ENCODE measurements at regions not wholly inside any gene's neighbourhood (a gene's known extent, or its start where the extent isn't known, plus 50 kb on each side); places are given as distances from the start of the nearest gene placed in this dataset.

DNA sequence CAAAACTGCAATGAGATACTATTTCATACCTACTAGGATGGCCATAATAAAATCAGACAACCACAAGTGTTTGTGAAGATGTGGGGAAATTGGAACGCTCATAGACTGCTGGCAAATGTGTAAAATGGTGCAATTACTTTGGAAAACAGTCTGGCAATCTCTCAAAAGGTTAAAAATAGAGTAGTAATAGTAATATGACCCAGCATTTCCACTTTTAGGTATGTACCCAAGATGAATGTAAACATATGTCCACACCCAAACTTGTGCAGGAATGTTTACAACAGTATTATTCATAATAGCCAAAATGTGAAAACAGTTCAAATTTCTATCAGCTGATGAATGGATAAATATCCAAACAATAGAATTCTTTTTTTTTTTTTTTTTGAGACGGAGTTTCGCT lies 731.6 kb upstream of the ANKRD30A start:
- H3K9ac ChIP-seq (ENCODE audit: low read length), result no peak overlapping the region
- Mint-ChIP-seq H3K4me1 (ENCODE audit: low read depth, unreplicated experiment) (no peaks in the 10 kb centered on the region), H3K27ac (ENCODE audit: unreplicated experiment) (no peak overlapping the region), H3K27me3 (ENCODE audit: low read depth, unreplicated experiment) (no peaks in the 10 kb centered on the region), H3K4me3 (ENCODE audit: unreplicated experiment) (no peak overlapping the region), H3K9me3 (ENCODE audit: unreplicated experiment) (no peaks in the 10 kb centered on the region), H3K36me3 (ENCODE audit: low read depth, unreplicated experiment) (peaks cover 2% of the 10 kb centered on the region)
- DNase-seq (ENCODE audit: low read depth), result no peak
- no peaks in the 10 kb centered on the region for H3K79me2 ChIP-seq (ENCODE audit: insufficient read depth, low read length)
- no peak for FAIRE-seq
- H3K4me1 ChIP-seq (ENCODE audit: insufficient read depth, low read length), result no peaks in the 10 kb centered on the region
- H4K20me1 ChIP-seq (ENCODE audit: insufficient read depth, low read length), result no peaks in the 10 kb centered on the region
- H3K9me3 ChIP-seq (ENCODE audit: insufficient read depth, low read depth, low read length), result no peaks in the 10 kb centered on the region
- H3K4me2 ChIP-seq (ENCODE audit: low read length), result no peak overlapping the region
- no peak overlapping the region for H3K4me3 ChIP-seq (ENCODE audit: insufficient read depth, low read depth, low read length)
- no peaks in the 10 kb centered on the region for H3K27me3 ChIP-seq (ENCODE audit: insufficient read depth, low read length)
- H3K36me3 ChIP-seq (ENCODE audit: insufficient read depth, low read length), result no peaks in the 10 kb centered on the region
- TF ChIP-seq EZH2 (IDR thresholded peaks at IDR 0.05; ENCODE audit: insufficient read depth, low read length), result no peak
- TF ChIP-seq, protein P1, sequence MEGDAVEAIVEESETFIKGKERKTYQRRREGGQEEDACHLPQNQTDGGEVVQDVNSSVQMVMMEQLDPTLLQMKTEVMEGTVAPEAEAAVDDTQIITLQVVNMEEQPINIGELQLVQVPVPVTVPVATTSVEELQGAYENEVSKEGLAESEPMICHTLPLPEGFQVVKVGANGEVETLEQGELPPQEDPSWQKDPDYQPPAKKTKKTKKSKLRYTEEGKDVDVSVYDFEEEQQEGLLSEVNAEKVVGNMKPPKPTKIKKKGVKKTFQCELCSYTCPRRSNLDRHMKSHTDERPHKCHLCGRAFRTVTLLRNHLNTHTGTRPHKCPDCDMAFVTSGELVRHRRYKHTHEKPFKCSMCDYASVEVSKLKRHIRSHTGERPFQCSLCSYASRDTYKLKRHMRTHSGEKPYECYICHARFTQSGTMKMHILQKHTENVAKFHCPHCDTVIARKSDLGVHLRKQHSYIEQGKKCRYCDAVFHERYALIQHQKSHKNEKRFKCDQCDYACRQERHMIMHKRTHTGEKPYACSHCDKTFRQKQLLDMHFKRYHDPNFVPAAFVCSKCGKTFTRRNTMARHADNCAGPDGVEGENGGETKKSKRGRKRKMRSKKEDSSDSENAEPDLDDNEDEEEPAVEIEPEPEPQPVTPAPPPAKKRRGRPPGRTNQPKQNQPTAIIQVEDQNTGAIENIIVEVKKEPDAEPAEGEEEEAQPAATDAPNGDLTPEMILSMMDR (IDR thresholded peaks at IDR 0.05; ENCODE audit: insufficient read depth, low read depth, low read length), result no peak
- no peak overlapping the region for H2AFZ ChIP-seq (ENCODE audit: low read depth, low read length)
- no peak overlapping the region for H3K27ac ChIP-seq (ENCODE audit: low read depth, low read length)

DNA sequence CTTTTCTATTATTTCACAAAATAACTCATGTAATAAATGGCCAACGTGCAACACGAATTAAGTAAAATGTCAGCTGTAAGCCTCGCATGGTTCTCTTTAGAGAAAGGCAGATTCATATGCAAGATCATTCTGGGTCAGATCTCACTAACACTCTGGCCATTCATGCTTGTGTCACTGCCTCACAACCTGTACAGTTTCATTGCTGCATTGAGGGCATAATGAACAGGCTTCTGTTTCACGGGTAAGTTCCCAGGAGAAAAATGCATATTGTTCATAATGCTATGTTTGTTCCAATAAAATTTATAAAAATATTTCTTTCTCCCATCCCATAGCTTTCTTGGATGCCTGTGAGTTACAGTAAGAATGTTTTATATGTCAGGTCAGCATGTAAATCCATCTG lies 734.0 kb upstream of the ANKRD30A start:
- Histone ChIP-seq H4K20me1 (ENCODE audit: insufficient read depth, low read length) (no peaks in the 10 kb centered on the region), H3K27ac (ENCODE audit: low read depth, low read length) (no peak overlapping the region), H2AFZ (ENCODE audit: low read depth, low read length) (no peak overlapping the region), H3K9me3 (ENCODE audit: insufficient read depth, low read depth, low read length) (no peaks in the 10 kb centered on the region), H3K36me3 (ENCODE audit: insufficient read depth, low read length) (no peaks in the 10 kb centered on the region), H3K4me3 (ENCODE audit: insufficient read depth, low read depth, low read length) (no peak overlapping the region), H3K4me2 (ENCODE audit: low read length) (no peak overlapping the region), H3K79me2 (ENCODE audit: insufficient read depth, low read length) (no peaks in the 10 kb centered on the region), H3K4me1 (ENCODE audit: insufficient read depth, low read length) (no peaks in the 10 kb centered on the region), H3K27me3 (ENCODE audit: insufficient read depth, low read length) (no peaks in the 10 kb centered on the region), H3K9ac (ENCODE audit: low read length) (no peak overlapping the region)
- DNase-seq (ENCODE audit: low read depth), result no peak
- H3K9me3 Mint-ChIP-seq (ENCODE audit: unreplicated experiment), result no peaks in the 10 kb centered on the region
- H3K4me3 Mint-ChIP-seq (ENCODE audit: unreplicated experiment), result no peak overlapping the region
- no peaks in the 10 kb centered on the region for H3K4me1 Mint-ChIP-seq (ENCODE audit: low read depth, unreplicated experiment)
- no peaks in the 10 kb centered on the region for H3K27me3 Mint-ChIP-seq (ENCODE audit: low read depth, unreplicated experiment)
- H3K27ac Mint-ChIP-seq (ENCODE audit: unreplicated experiment), result no peak overlapping the region
- H3K36me3 Mint-ChIP-seq (ENCODE audit: low read depth, unreplicated experiment), result no peaks in the 10 kb centered on the region
- TF ChIP-seq, protein P1 (IDR thresholded peaks at IDR 0.05; ENCODE audit: insufficient read depth, low read depth, low read length), result no peak
- TF ChIP-seq EZH2 (IDR thresholded peaks at IDR 0.05; ENCODE audit: insufficient read depth, low read length), result no peak
- FAIRE-seq, result no peak

DNA sequence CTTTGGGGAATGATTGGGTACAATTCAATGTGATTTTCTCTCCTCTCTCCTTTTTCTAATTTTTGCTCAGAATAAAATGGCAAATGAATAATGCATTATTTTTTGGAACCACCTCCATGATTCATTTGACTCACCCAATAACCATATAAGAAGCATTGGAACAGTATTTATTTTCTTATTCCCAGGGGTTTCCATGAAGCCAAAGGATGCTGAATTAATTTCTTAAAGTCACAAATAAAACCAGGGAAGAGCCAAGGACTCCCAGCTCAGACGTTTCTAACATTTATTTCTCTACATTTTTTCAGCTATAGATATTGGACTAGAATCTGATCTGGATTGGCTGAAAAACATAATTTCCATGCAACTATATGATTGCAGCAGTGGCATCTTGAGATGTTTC lies 735.2 kb upstream of the ANKRD30A start:
- Mint-ChIP-seq H3K9me3 (ENCODE audit: unreplicated experiment) (no peaks in the 10 kb centered on the region), H3K4me3 (ENCODE audit: unreplicated experiment) (no peak overlapping the region), H3K27me3 (ENCODE audit: low read depth, unreplicated experiment) (no peaks in the 10 kb centered on the region), H3K4me1 (ENCODE audit: low read depth, unreplicated experiment) (no peaks in the 10 kb centered on the region), H3K36me3 (ENCODE audit: low read depth, unreplicated experiment) (no peaks in the 10 kb centered on the region), H3K27ac (ENCODE audit: unreplicated experiment) (no peak overlapping the region)
- no peaks in the 10 kb centered on the region for H3K9me3 ChIP-seq (ENCODE audit: insufficient read depth, low read depth, low read length)
- H4K20me1 ChIP-seq (ENCODE audit: insufficient read depth, low read length), result no peaks in the 10 kb centered on the region
- no peak overlapping the region for H3K4me2 ChIP-seq (ENCODE audit: low read length)
- no peak for TF ChIP-seq EZH2 (IDR thresholded peaks at IDR 0.05; ENCODE audit: insufficient read depth, low read length)
- TF ChIP-seq, protein P1 (IDR thresholded peaks at IDR 0.05; ENCODE audit: insufficient read depth, low read depth, low read length), result no peak
- H3K27ac ChIP-seq (ENCODE audit: low read depth, low read length), result no peak overlapping the region
- H3K79me2 ChIP-seq (ENCODE audit: insufficient read depth, low read length), result no peaks in the 10 kb centered on the region
- no peaks in the 10 kb centered on the region for H3K4me1 ChIP-seq (ENCODE audit: insufficient read depth, low read length)
- H3K36me3 ChIP-seq (ENCODE audit: insufficient read depth, low read length), result no peaks in the 10 kb centered on the region
- no peaks in the 10 kb centered on the region for H3K27me3 ChIP-seq (ENCODE audit: insufficient read depth, low read length)
- no peak for DNase-seq (ENCODE audit: low read depth)
- no peak overlapping the region for H3K9ac ChIP-seq (ENCODE audit: low read length)
- H3K4me3 ChIP-seq (ENCODE audit: insufficient read depth, low read depth, low read length), result no peak overlapping the region
- FAIRE-seq, result no peak
- no peak overlapping the region for H2AFZ ChIP-seq (ENCODE audit: low read depth, low read length)

Measured in astrocyte (in vitro differentiated cells and primary cell).